ENCODE measurements at regions not wholly inside any gene's neighbourhood (a gene's known extent, or its start where the extent isn't known, plus 50 kb on each side); places are given as distances from the start of the nearest gene placed in this dataset.

DNA sequence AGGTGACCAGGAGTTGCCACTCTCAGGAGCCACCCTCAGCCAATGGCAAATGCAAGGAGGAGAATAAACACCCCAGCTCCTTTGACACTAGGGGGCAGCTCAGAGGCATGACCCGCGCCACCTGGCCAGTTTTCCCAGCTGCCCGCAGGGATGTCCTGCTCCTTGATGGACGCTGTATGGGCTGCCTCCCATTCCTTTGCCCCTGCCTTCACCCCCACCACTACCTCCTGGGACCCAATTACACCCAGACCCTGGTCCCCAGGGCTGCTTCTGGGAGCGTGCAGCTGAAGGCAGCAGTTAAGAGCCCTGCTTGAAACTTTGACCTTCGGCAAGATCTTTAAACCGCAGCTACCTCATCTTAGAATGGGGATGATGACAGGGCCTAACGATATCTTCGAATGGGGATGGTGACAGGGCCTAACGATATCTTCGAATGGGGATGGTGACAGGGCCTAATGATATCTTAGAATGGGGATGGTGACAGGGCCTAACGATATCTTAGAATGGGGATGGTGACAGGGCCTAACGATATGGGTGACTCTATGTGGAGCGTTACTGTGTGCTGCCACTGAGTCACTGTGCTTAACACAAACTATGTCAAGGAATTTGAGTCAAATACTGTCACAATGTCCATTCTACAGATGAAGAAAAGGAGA, 163.0 kb upstream of the KAZN start:
- no peak overlapping the region for H3K27ac Mint-ChIP-seq
- no peaks in the 10 kb centered on the region for H3K36me3 Mint-ChIP-seq (ENCODE audit: low read depth)
- no peak overlapping the region for H3K4me3 Mint-ChIP-seq
- peaks cover 10% of the 10 kb centered on the region for H3K9me3 Mint-ChIP-seq
- peaks cover 8% of the 10 kb centered on the region for H3K27me3 Mint-ChIP-seq
- no peaks in the 10 kb centered on the region for H3K4me1 Mint-ChIP-seq
- ATAC-seq (replicated peaks), result no peak

GRCh38 chr1:14437417-14437918, 161.0 kb upstream of the KAZN start:
- no peaks in the 10 kb centered on the region for H3K36me3 Mint-ChIP-seq (ENCODE audit: low read depth)

GRCh38 chr1:14438127-14438769, 160.2 kb upstream of the KAZN start:
- H3K4me3 Mint-ChIP-seq, result no peak overlapping the region
- peaks cover 5% of the 10 kb centered on the region for H3K9me3 Mint-ChIP-seq
- no peaks in the 10 kb centered on the region for H3K36me3 Mint-ChIP-seq (ENCODE audit: low read depth)
- no peak overlapping the region for H3K27ac Mint-ChIP-seq
- ATAC-seq (replicated peaks), result no peak
- peaks cover 2% of the 10 kb centered on the region for H3K27me3 Mint-ChIP-seq
- no peaks in the 10 kb centered on the region for H3K4me1 Mint-ChIP-seq

More at GRCh38 chr1:14437417-14437918, 161.0 kb upstream of the KAZN start:
- Mint-ChIP-seq H3K9me3 (peaks cover 10% of the 10 kb centered on the region), H3K4me1 (no peaks in the 10 kb centered on the region), H3K27ac (no peak overlapping the region), H3K4me3 (no peak overlapping the region), H3K27me3 (peaks cover 8% of the 10 kb centered on the region)
- no peak for ATAC-seq (replicated peaks)

DNA sequence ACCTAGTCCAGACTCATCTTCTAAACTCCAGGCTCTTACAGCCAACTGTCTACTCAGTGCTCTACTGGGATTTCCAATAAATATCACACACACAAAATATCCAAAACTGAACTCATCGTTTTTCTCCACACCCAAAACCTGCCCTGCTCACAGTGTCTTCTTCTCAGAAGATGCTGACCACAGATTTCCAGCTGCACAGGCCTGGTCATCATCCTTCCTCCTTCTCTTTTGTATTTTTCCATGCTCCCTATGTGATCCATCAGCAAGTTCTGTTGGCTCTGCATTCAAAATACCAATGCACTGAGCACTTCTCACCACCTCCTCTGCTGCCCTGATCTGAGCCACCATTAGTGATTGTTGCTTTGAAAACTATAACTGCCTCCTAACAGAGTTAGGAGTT, 159.5 kb upstream of the KAZN start:
- Mint-ChIP-seq H3K4me1 (no peaks in the 10 kb centered on the region), H3K27me3 (no peaks in the 10 kb centered on the region), H3K9me3 (peaks cover 3% of the 10 kb centered on the region), H3K36me3 (ENCODE audit: low read depth) (no peaks in the 10 kb centered on the region), H3K4me3 (no peak overlapping the region), H3K27ac (no peak overlapping the region)
- no peak for ATAC-seq (replicated peaks)

- Mint-ChIP-seq H3K4me1 (no peaks in the 10 kb centered on the region), H3K36me3 (ENCODE audit: low read depth) (no peaks in the 10 kb centered on the region), H3K9me3 (peaks cover 3% of the 10 kb centered on the region), H3K27ac (no peak overlapping the region), H3K4me3 (no peak overlapping the region), H3K27me3 (no peaks in the 10 kb centered on the region)
- ATAC-seq (replicated peaks), result no peak
These were observed 158.3 kb upstream of the KAZN start for GRCh38 chr1:14440166-14440565.

- ATAC-seq (replicated peaks), result no peak
- peaks cover 3% of the 10 kb centered on the region for H3K9me3 Mint-ChIP-seq
- H3K36me3 Mint-ChIP-seq (ENCODE audit: low read depth), result no peaks in the 10 kb centered on the region
- H3K4me3 Mint-ChIP-seq, result no peak overlapping the region
- H3K27ac Mint-ChIP-seq, result no peak overlapping the region
- no peaks in the 10 kb centered on the region for H3K4me1 Mint-ChIP-seq
- peaks cover 3% of the 10 kb centered on the region for H3K27me3 Mint-ChIP-seq
These were observed 157.8 kb upstream of the KAZN start for GRCh38 chr1:14440731-14441130.

DNA sequence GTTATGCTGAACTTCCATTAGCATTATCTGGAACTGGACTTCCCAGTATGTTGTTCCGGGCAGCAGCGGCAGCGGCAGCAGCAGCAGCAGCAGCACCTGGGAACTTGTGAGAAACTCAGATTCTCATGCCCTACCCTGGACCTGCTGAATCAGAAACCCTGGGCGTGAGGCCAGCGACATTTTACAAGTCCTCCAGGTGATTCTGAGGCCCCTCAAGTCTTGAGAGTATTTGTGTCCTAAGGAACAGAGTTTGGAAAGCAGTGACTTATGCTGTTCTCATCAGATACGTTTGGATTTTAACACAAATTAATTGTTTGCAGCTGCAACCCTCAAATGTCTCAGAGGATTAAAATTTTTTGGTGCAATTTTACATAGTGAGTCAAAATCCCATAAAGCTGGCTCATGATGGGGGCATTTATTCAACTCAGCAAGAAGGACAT, 157.2 kb upstream of the KAZN start:
- Mint-ChIP-seq H3K36me3 (ENCODE audit: low read depth) (no peaks in the 10 kb centered on the region), H3K4me3 (no peak overlapping the region), H3K27me3 (peaks cover 3% of the 10 kb centered on the region), H3K27ac (no peak overlapping the region), H3K9me3 (peaks cover 3% of the 10 kb centered on the region), H3K4me1 (no peaks in the 10 kb centered on the region)
- no peak for ATAC-seq (replicated peaks)

DNA sequence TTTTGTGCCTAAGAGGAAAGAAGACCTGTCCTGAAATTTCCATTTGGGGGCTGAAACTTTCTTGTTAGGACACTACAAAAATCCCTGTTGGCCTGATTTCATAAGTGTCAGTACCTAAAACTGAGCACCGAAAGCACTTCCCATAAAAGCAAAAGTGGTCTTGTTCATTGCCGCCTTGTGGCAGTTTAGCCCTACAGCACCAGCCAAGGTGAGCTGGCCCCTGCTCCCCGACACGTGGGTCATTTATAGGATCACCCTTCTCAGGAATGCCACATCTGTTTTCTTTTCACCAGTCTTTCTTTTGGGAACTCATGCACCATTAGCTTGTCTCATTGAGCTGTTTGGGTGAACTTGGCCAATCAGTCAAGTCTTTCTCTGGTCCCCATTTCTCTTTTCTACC, 155.8 kb upstream of the KAZN start:
- Mint-ChIP-seq H3K27ac (no peak overlapping the region), H3K4me3 (no peak overlapping the region), H3K4me1 (no peaks in the 10 kb centered on the region), H3K27me3 (peaks cover 3% of the 10 kb centered on the region), H3K36me3 (ENCODE audit: low read depth) (no peaks in the 10 kb centered on the region), H3K9me3 (peaks cover 3% of the 10 kb centered on the region)
- ATAC-seq (replicated peaks), result no peak

DNA sequence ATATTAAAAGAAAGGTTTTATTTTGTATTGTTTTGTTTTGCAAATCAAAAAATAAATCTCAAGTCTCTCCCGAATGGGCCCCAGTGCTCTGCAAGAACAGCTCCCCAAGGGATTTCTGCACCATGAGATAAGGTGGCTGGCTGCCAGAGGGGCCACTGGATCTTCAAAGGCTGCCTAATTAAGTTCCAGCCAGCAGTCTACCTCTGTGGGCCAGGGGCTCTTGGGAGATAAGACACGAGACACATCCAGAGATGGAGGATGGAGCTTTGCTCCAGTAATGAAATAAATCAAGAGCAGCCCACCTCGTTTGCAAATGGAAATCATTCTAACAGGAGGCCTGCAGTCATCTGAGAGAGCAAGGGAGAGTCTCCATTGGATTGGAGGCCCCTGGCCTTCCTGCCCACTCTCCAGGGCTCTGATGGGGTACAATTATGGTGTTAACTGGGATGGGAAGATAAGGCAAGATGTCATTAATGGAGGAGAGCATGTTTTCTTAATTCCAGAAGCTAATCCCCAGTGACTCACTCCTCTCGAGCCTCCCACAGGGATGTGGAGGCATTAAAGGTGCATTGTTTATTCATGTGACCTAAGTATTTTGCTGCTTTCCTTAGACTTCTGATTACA, 155.2 kb upstream of the KAZN start:
- ATAC-seq (replicated peaks), result no peak
- peaks cover 3% of the 10 kb centered on the region for H3K9me3 Mint-ChIP-seq
- H3K27ac Mint-ChIP-seq, result no peak overlapping the region
- H3K27me3 Mint-ChIP-seq, result peaks cover 3% of the 10 kb centered on the region
- no peak overlapping the region for H3K4me3 Mint-ChIP-seq
- H3K36me3 Mint-ChIP-seq (ENCODE audit: low read depth), result no peaks in the 10 kb centered on the region
- no peaks in the 10 kb centered on the region for H3K4me1 Mint-ChIP-seq

- Mint-ChIP-seq H3K27ac (no peak overlapping the region), H3K4me3 (no peak overlapping the region), H3K27me3 (no peaks in the 10 kb centered on the region), H3K9me3 (no peaks in the 10 kb centered on the region), H3K36me3 (ENCODE audit: low read depth) (no peaks in the 10 kb centered on the region), H3K4me1 (no peaks in the 10 kb centered on the region)
- no peak for ATAC-seq (replicated peaks)
These were observed 147.3 kb upstream of the KAZN start for GRCh38 chr1:14451217-14451616.

DNA sequence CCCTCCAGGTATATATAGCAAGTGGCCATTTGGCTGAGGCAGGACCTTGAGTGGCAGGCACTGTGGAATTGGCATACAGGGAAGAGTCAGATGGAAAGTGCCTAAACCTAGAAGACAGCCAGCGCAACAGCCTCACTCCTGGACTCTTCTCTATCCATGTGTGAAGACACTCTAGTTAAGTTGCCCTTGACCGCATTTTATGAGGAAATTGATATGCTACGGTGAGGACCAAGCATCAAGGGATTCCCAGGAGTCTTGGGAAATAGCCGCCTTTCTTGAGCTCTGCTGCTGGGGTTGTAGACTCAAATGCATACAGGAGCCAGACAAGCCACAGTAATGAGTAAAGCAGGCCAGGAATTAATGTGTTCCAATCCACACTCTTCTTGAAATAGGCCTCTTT, 145.9 kb upstream of the KAZN start:
- Mint-ChIP-seq H3K27me3 (no peaks in the 10 kb centered on the region), H3K4me3 (no peak overlapping the region), H3K4me1 (no peaks in the 10 kb centered on the region), H3K9me3 (no peaks in the 10 kb centered on the region), H3K36me3 (ENCODE audit: low read depth) (no peaks in the 10 kb centered on the region), H3K27ac (no peak overlapping the region)
- no peak for ATAC-seq (replicated peaks)

GRCh38 chr1:14460173-14460572, 138.3 kb upstream of the KAZN start:
- Mint-ChIP-seq H3K36me3 (ENCODE audit: low read depth) (no peaks in the 10 kb centered on the region), H3K4me3 (no peak overlapping the region), H3K9me3 (no peaks in the 10 kb centered on the region), H3K27ac (no peak overlapping the region), H3K4me1 (no peaks in the 10 kb centered on the region), H3K27me3 (peaks cover 14% of the 10 kb centered on the region)
- no peak for ATAC-seq (replicated peaks)

DNA sequence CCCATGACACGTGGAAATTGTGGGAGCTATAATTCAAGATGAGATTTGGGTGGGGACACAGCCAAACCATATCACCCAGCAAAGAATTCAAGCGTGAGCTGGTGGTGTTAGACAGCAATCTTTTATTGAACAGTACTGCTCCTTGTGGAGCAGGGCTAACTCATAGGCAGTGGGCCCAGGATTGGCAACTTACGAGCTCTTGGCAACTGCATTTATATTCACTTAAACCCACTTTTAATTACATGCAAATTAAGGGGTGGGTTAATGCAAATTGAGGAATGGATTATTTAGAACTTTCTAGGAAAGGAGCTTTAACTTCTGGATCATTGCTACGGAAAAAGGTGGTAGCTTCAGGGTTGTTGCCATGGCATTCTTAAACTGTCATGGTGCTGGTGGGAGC, 135.6 kb upstream of the KAZN start:
- no peak for ATAC-seq (replicated peaks)
- no peaks in the 10 kb centered on the region for H3K4me1 Mint-ChIP-seq
- no peaks in the 10 kb centered on the region for H3K9me3 Mint-ChIP-seq
- peaks cover 14% of the 10 kb centered on the region for H3K27me3 Mint-ChIP-seq
- H3K36me3 Mint-ChIP-seq (ENCODE audit: low read depth), result no peaks in the 10 kb centered on the region
- H3K4me3 Mint-ChIP-seq, result no peak overlapping the region
- no peak overlapping the region for H3K27ac Mint-ChIP-seq

DNA sequence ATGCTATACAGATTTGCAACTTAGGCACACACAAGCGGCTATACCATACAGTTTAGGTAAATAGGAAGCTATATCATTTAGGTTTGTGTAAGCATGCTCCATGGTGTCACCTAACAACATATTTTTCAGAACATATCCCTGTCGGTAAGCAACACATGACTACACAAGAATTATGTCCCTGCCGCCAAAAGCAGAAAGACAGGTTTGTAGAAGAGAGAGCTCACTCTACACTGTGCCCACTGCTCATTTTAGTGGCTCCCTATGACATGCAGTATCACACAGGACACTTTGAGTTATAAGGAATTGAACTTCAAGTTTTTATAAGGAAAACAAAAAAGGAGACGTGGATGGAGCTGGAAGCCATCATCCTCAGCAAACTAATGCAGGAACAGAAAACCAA, 132.5 kb upstream of the KAZN start:
- H3K9me3 Mint-ChIP-seq, result peaks cover 12% of the 10 kb centered on the region
- H3K27ac Mint-ChIP-seq, result no peak overlapping the region
- H3K4me3 Mint-ChIP-seq, result no peak overlapping the region
- no peak for ATAC-seq (replicated peaks)
- peaks cover 14% of the 10 kb centered on the region for H3K27me3 Mint-ChIP-seq
- no peaks in the 10 kb centered on the region for H3K4me1 Mint-ChIP-seq
- no peaks in the 10 kb centered on the region for H3K36me3 Mint-ChIP-seq (ENCODE audit: low read depth)

- H3K9me3 Mint-ChIP-seq, result peaks cover 12% of the 10 kb centered on the region
- no peak for ATAC-seq (replicated peaks)
- peaks cover 14% of the 10 kb centered on the region for H3K27me3 Mint-ChIP-seq
- H3K4me3 Mint-ChIP-seq, result no peak overlapping the region
- no peaks in the 10 kb centered on the region for H3K4me1 Mint-ChIP-seq
- no peaks in the 10 kb centered on the region for H3K36me3 Mint-ChIP-seq (ENCODE audit: low read depth)
- H3K27ac Mint-ChIP-seq, result no peak overlapping the region
These were observed 131.4 kb upstream of the KAZN start for GRCh38 chr1:14467112-14467511.
